ENCODE measurements at regions not wholly inside any gene's neighbourhood (a gene's known extent, or its start where the extent isn't known, plus 50 kb on each side); places are given as distances from the start of the nearest gene placed in this dataset.

DNA sequence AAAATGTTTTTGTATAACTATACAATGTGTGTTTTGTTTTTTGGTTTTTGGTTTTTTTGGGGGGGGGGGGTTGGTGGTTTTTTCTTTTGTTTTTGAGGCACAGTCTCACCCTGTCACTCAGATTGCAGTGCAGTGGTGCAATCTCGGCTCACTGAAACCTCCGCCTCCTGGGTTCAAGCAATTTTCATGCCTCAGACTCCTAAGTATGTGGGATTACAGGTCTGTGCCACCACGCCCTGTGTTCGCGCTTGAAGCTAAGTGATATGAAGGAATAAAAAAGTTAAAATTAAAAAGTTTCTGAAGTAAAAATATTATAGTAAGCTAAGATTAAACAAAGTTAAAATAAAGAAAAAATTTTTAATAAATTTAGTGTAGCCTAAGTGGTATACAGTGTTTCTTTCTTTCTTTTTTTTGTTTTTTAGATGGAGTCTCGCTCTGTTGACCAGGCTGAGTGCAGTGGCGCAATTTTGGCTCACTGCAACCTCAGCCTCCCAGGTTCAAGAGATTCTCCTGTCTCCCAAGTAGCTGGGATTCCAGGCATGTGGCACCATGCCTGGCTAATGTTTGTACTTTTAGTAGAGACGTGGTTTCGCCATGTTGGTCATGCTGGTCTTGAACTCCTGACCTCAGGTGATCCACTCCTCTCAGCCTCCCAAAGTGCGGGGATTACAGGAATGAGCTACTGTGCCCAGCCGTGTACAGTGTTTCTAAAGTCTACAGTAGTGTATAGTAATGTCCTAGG lies 53.9 kb upstream of the TEX55 start:
- no peak for DNase-seq (ENCODE audit: low read depth)

DNA sequence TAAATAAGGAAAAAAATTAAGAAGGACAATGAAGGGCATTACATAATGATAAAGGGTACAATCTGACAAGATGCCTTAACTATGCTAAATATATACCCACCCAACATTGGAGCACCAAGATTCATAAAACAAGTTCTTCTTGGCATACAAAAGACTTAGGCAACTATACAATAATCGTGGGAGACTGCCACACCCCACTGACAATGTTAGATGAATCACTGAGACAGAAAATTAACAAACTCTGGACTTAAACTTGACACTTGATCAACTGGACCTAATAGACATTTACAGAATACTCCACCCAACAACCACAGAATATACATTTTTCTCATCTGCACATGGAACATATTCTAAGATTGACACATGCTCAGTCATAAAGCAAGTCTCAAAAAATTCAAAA lies 53.2 kb upstream of the IGSF11 start:
- no peak for DNase-seq (ENCODE audit: low read depth)

DNA sequence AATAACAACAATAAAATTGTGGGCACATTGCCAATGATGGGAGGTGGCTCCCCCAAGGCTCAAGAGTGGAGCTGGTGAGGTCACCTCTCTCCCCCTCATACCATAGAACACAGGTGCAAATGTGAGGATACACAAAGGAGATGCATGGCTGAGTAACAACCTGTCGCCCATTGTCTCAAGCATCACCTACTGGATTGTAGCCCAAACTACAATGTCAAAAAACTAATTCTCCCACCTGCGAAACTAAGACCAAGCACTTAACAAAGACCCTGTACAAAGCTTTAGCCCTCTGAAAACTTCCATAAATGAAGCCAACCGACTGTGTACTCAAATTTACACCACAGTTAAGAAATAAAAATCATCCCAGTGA lies 50.4 kb upstream of the IGSF11 start:
- no peak for DNase-seq (ENCODE audit: low read depth)

DNA sequence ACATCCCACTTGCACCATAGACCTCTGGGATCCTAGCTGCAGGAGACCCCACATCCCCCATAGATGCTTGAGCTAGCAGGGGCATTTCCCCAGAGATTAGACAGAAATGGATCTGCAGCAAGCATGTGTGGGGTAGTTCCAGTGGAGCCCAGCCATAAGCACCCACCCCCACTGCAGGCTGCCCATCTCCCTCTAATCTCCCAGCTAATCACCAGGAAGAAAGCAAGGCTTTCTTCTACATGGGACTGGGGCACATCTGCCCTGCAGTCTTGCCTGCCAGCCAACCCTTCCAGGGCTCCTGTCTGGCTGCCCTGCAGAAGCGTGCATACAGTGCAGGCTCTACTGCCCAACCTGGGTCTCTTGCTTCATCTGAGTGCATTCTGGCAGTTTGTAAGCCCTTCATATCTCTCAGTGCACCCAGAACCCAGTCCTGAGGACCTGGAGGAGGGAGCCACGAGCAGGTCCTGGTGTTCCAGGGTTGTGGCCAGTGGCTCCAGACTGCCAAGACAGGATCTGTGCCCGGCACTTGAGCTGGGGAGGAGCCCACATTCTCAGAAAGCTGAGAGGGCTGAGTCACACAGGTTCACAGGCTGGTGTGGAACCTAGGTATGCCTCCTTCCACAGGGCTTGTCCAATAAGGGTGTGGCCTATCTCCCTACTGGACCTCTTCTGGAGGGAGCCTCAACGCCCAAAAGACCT lies 49.9 kb upstream of the IGSF11 start:
- DNase-seq (ENCODE audit: low read depth) = peak; percentile 19

Data from renal cortical epithelial cell (primary cell).